ENCODE measurements at regions not wholly inside any gene's neighbourhood (a gene's known extent, or its start where the extent isn't known, plus 50 kb on each side); places are given as distances from the start of the nearest gene placed in this dataset.

- H3K27ac ChIP-seq: no peak overlapping the region
- intact Hi-C loops (cut with DNase I): no loop called here
- DNase-seq (ENCODE audit: low spot score in 2 of 2): no peak
- no peaks in the 10 kb centered on the region for H3K36me3 ChIP-seq
- H3K4me1 ChIP-seq: no peaks in the 10 kb centered on the region
- no peaks in the 10 kb centered on the region for H3K27me3 ChIP-seq
- no peaks in the 10 kb centered on the region for H3K9me3 ChIP-seq
- H3K4me3 ChIP-seq: no peak overlapping the region
- TF ChIP-seq CTCF (IDR thresholded peaks at IDR 0.05): no peak
These were observed 358.3 kb upstream of the SOX9 start for GRCh38 chr17:71762526-71762925.

- intact Hi-C loops (cut with DNase I): no loop called here
These were observed 356.3 kb upstream of the SOX9 start for GRCh38 chr17:71764505-71764904.

GRCh38 chr17:71765437-71765836 is 355.4 kb upstream of the SOX9 start:
- Histone ChIP-seq H3K4me1 (no peaks in the 10 kb centered on the region), H3K36me3 (no peaks in the 10 kb centered on the region), H3K9me3 (no peaks in the 10 kb centered on the region), H3K27ac (no peak overlapping the region), H3K4me3 (no peak overlapping the region), H3K27me3 (no peaks in the 10 kb centered on the region)
- TF ChIP-seq CTCF (IDR thresholded peaks at IDR 0.05): no peak
- DNase-seq (ENCODE audit: low spot score in 2 of 2): no peak
- intact Hi-C loops (cut with DNase I): no loop called here

More at GRCh38 chr17:71764505-71764904, 356.3 kb upstream of the SOX9 start:
- no peaks in the 10 kb centered on the region for H3K36me3 ChIP-seq
- no peak overlapping the region for H3K4me3 ChIP-seq
- no peaks in the 10 kb centered on the region for H3K9me3 ChIP-seq
- TF ChIP-seq CTCF (IDR thresholded peaks at IDR 0.05): no peak
- DNase-seq (ENCODE audit: low spot score in 2 of 2): no peak
- H3K27me3 ChIP-seq: no peaks in the 10 kb centered on the region
- H3K4me1 ChIP-seq: no peaks in the 10 kb centered on the region
- H3K27ac ChIP-seq: no peak overlapping the region

- TF ChIP-seq CTCF (IDR thresholded peaks at IDR 0.05): no peak
These were observed 351.0 kb upstream of the SOX9 start for GRCh38 chr17:71769850-71770249.

GRCh38 chr17:71777048-71777640 is 343.7 kb upstream of the SOX9 start:
- no peak for TF ChIP-seq CTCF (IDR thresholded peaks at IDR 0.05)
- Histone ChIP-seq H3K4me1 (no peaks in the 10 kb centered on the region), H3K36me3 (no peaks in the 10 kb centered on the region), H3K27me3 (no peaks in the 10 kb centered on the region), H3K9me3 (no peaks in the 10 kb centered on the region), H3K27ac (no peak overlapping the region), H3K4me3 (no peak overlapping the region)
- no peak for DNase-seq (ENCODE audit: low spot score in 2 of 2)
- intact Hi-C loops (cut with DNase I): no loop called here

More at GRCh38 chr17:71769850-71770249, 351.0 kb upstream of the SOX9 start:
- no peak for DNase-seq (ENCODE audit: low spot score in 2 of 2)
- no peaks in the 10 kb centered on the region for H3K27me3 ChIP-seq
- H3K4me3 ChIP-seq: no peak overlapping the region
- H3K36me3 ChIP-seq: no peaks in the 10 kb centered on the region
- no peaks in the 10 kb centered on the region for H3K4me1 ChIP-seq
- H3K27ac ChIP-seq: no peak overlapping the region
- H3K9me3 ChIP-seq: no peaks in the 10 kb centered on the region
- intact Hi-C loops (cut with DNase I): no loop called here

- DNase-seq (ENCODE audit: low spot score in 2 of 2): no peak
- Histone ChIP-seq H3K27me3 (no peaks in the 10 kb centered on the region), H3K4me1 (no peaks in the 10 kb centered on the region), H3K36me3 (no peaks in the 10 kb centered on the region), H3K9me3 (no peaks in the 10 kb centered on the region), H3K4me3 (no peak overlapping the region), H3K27ac (no peak overlapping the region)
- intact Hi-C loops (cut with DNase I): no loop called here
- no peak for TF ChIP-seq CTCF (IDR thresholded peaks at IDR 0.05)
These were observed 341.3 kb upstream of the SOX9 start for GRCh38 chr17:71779482-71779881.
